HepG2 (cell line): ENCODE measurements at regions not wholly inside any gene's neighbourhood (a gene's known extent, or its start where the extent isn't known, plus 50 kb on each side); places are given as distances from the start of the nearest gene placed in this dataset.

Experiments
- ATAC-seq: fragments of 200-7000 bp; cut with Tn5 transposase; 3 replicates; pipeline ENCODE4 v1.9.1; 2020; ENCODE audit warnings: mild to moderate bottlenecking, moderate library complexity
- BruUV-seq: library from RNA; stranded (reverse); fragments of 400-500 nt; replicated peaks from 2 replicates; lab custom pipeline; 2021; lab: Mats Ljungman, UMichigan
- CTCF ChIA-PET: fragments of 300-600 bp; formaldehyde crosslinking; extraction: SDS; loops from one replicate; lab custom pipeline; 2021; ENCODE audit warnings: low total read pairs, inconsistent platforms, low intra/inter-chr PET ratio; lab: Yijun Ruan, JAX
- POLR2A ChIA-PET: fragments of 350-600 bp; sonication (Branson Sonifier 250); formaldehyde crosslinking; loops from one replicate; lab custom pipeline; 2020; ENCODE audit warnings: antibody characterized with exemption, inconsistent platforms; lab: Yijun Ruan, JAX
- DNase-seq: peaks from one replicate; pipeline ENCODE4 v3.0.0-alpha.2; 2015; ENCODE audit warnings: low spot score
- FAIRE-seq: peaks from 3 replicates; lab custom pipeline; 2011; peaks lifted over from hg19 to GRCh38; lab: Jason Lieb, UNC
- H2AFZ ChIP-seq: one replicate; pipeline ENCODE4 v1.6.1; 2011; ENCODE audit warnings: low read length, inconsistent platforms
- H3K27ac ChIP-seq: fragments of 300-600 bp; 3 replicates; pipeline ENCODE4 v1.8.0; 2011; ENCODE audit warnings: mixed run types, mild to moderate bottlenecking, mixed read lengths, low read length, inconsistent platforms; ENCODE audit not compliant: insufficient read depth; ENCODE audit errors: extremely low read length
- H3K27me3 ChIP-seq, 2 experiments: fragments of 200-600 bp in 1 of 2; 2 replicates in 1 of 2; 3 replicates in 1 of 2; pipeline versions ENCODE4 v1.6.0 to v1.8.0; 2011; ENCODE audit warnings: low read length in 2 of 2, mild to moderate bottlenecking in 2 of 2, moderate library complexity in 2 of 2, inconsistent platforms in 1 of 2; ENCODE audit not compliant: insufficient read depth in 2 of 2, control insufficient read depth in 1 of 2
- H3K36me3 ChIP-seq, 2 experiments: fragments of 200-600 bp in 1 of 2; replicated peaks in 1 of 2; 2 replicates in 1 of 2; 3 replicates in 1 of 2; pipeline versions ENCODE4 v1.5.1 to v1.8.0; 2011; ENCODE audit warnings: low read length in 2 of 2, inconsistent platforms in 1 of 2; ENCODE audit not compliant: insufficient read depth in 2 of 2, control insufficient read depth in 1 of 2
- H3K4me1 ChIP-seq: 2 replicates; pipeline ENCODE4 v1.5.1; 2012; ENCODE audit warnings: low read length, inconsistent platforms; ENCODE audit not compliant: insufficient read depth
- H3K4me2 ChIP-seq: 2 replicates; pipeline ENCODE4 v1.6.0; 2011; ENCODE audit warnings: low read depth, low read length, inconsistent platforms
- H3K4me3 ChIP-seq, 3 experiments: fragments of 200-600 bp in 1 of 3; sonication (generic), shearing (Covaris generic) in 1 of 3; replicated peaks in 1 of 3; 2 replicates each; pipeline ENCODE4 v1.5.1; 2011 to 2016; ENCODE audit warnings: low read length in 3 of 3, inconsistent platforms in 2 of 3, low read depth in 2 of 3, mild to moderate bottlenecking in 2 of 3, control low read depth in 1 of 3, mixed read lengths in 1 of 3; ENCODE audit not compliant: insufficient read depth in 1 of 3
- H3K79me2 ChIP-seq: one replicate; pipeline ENCODE4 v1.6.1; 2011; ENCODE audit warnings: low read length, inconsistent platforms; ENCODE audit not compliant: insufficient read depth
- H3K9ac ChIP-seq: 2 replicates; pipeline ENCODE4 v1.6.0; 2011; ENCODE audit warnings: mild to moderate bottlenecking, low read depth, low read length, inconsistent platforms; ENCODE audit not compliant: insufficient read depth
- H3K9me3 ChIP-seq: 2 replicates; pipeline ENCODE4 v1.5.1; 2012; ENCODE audit warnings: mild to moderate bottlenecking, low read length
- H4K20me1 ChIP-seq: 2 replicates; pipeline ENCODE4 v1.6.0; 2011; ENCODE audit warnings: inconsistent platforms, mild to moderate bottlenecking, low read length, moderate library complexity; ENCODE audit not compliant: insufficient read depth
- CCDC6 ChIP-seq: sonication (generic); formaldehyde crosslinking; IDR thresholded peaks from 2 replicates; pipeline ENCODE4 v1.8.1; 2022; ENCODE audit warnings: mild to moderate bottlenecking, missing genetic modification reagents, moderate library complexity
- ELF1 ChIP-seq: sonication (generic); formaldehyde crosslinking; IDR thresholded peaks from 2 replicates; pipeline ENCODE4 v1.4.0; 2020; ENCODE audit warnings: missing genetic modification reagents
- MLLT10 ChIP-seq: sonication (generic); formaldehyde crosslinking; IDR thresholded peaks from 2 replicates; pipeline ENCODE4 v1.4.0; 2020; ENCODE audit warnings: missing genetic modification reagents
- SSRP1 ChIP-seq: IDR thresholded peaks from 2 replicates; pipeline ENCODE4 v1.6.1; 2016; ENCODE audit warnings: control low read depth
- TFDP1 ChIP-seq: IDR thresholded peaks from 2 replicates; pipeline ENCODE4 v1.6.1; 2016; ENCODE audit warnings: missing compliant biosample characterization, missing genetic modification reagents, borderline replicate concordance
- YEATS4 ChIP-seq: sonication (generic); formaldehyde crosslinking; IDR thresholded peaks from 2 replicates; pipeline ENCODE4 v1.4.0; 2020; ENCODE audit warnings: missing genetic modification reagents, borderline replicate concordance
- ZBTB46 ChIP-seq: sonication (generic); formaldehyde crosslinking; IDR thresholded peaks from 2 replicates; pipeline ENCODE4 v1.4.0; 2020; ENCODE audit warnings: mild to moderate bottlenecking, missing genetic modification reagents, borderline replicate concordance
- ZNF615 ChIP-seq: sonication (generic); formaldehyde crosslinking; IDR thresholded peaks from 2 replicates; pipeline ENCODE4 v1.5.0; 2020; ENCODE audit warnings: mild to moderate bottlenecking, missing genetic modification reagents, borderline replicate concordance
- ZNF740 ChIP-seq: sonication (generic); formaldehyde crosslinking; IDR thresholded peaks from 2 replicates; pipeline ENCODE4 v1.4.0; 2020; ENCODE audit warnings: missing genetic modification reagents
- WGBS: methylation state at CpG from one replicate; pipeline ENCODE4 v1.1.6; 2017; ENCODE audit warnings: low lambda C conversion rate; 5-methylcytosine and 5-hydroxymethylcytosine counted together
- in situ Hi-C: cut with HindIII; loops from 2 replicates; pipeline ENCODE4 v1.10.0; 2017; ENCODE audit warnings: low pct_unique_long_range_greater_than_20kb; ENCODE audit not compliant: extremely low pct_ligation_motif_present
- intact Hi-C: fragments of 100-400 bp; cut with micrococcal nuclease; formaldehyde crosslinking; loops from one replicate; pipeline ENCODE4 v1.10.0; 2022; ENCODE audit not compliant: unreplicated experiment

- TF ChIP-seq ZBTB46 (CRISPR knock-in tag) (no peak), ZNF740 (CRISPR knock-in tag) (no peak), ZNF615 (no peak), SSRP1 (no peak), CCDC6 (CRISPR knock-in tag) (no peak), TFDP1 (no peak), ELF1 (CRISPR knock-in tag) (no peak)
Observed at GRCh38 chr9:19936598-19936997, 147.8 kb upstream of the SLC24A2 start (continued).

GRCh38 chr9:19935422-19935821 is 146.6 kb upstream of the SLC24A2 start:
- CTCF ChIA-PET = no interaction called here
- no TSS peak for BruUV-seq
- Histone ChIP-seq H3K27me3 (peaks cover 0 to 18% of the 10 kb centered on the region in 2 experiments; a peak in 3 of 5 replicates), H4K20me1 (no peaks in the 10 kb centered on the region), H3K36me3 (no peaks in the 10 kb centered on the region), H3K9ac (no peak overlapping the region), H3K4me1 (no peaks in the 10 kb centered on the region), H3K4me3 (no peak overlapping the region), H3K79me2 (no peaks in the 10 kb centered on the region), H2AFZ (no peak overlapping the region), H3K27ac (no peak overlapping the region), H3K4me2 (no peak overlapping the region), H3K9me3 (no peaks in the 10 kb centered on the region)
- ATAC-seq (no peak), FAIRE-seq (no peak), DNase-seq (no peak)
- TF ChIP-seq MLLT10 (CRISPR knock-in tag) = no peak
- no peak for TF ChIP-seq YEATS4 (CRISPR knock-in tag)
- in situ Hi-C loops (loop anchor here (25.0 kb wide), 1 partner anchor 702 kb away; no protein-coding TSS in a partner anchor), intact Hi-C loops (no loop called here)
- POLR2A ChIA-PET = no interaction called here
- no CpG with 5 or more reads among the region's 4 CpGs for WGBS
